Esophagus muscularis mucosa (tissue), 3 donors: ENCODE measurements at regions not wholly inside any gene's neighbourhood (a gene's known extent, or its start where the extent isn't known, plus 50 kb on each side); places are given as distances from the start of the nearest gene placed in this dataset.

Experiments
- CTCF ChIP-seq, 3 experiments: fragments of 200-600 bp in 2 of 3; fragments of 450-650 bp in 1 of 3; sonication (generic) in 2 of 3; IDR thresholded peaks; one replicate each; pipeline ENCODE4 v1.5.1; 2017 to 2019; ENCODE audit warnings: antibody characterized with exemption in 3 of 3, mild to moderate bottlenecking in 2 of 3, moderate library complexity in 1 of 3
- POLR2A ChIP-seq: fragments of 450-650 bp; IDR thresholded peaks from one replicate; pipeline ENCODE4 v1.6.1; 2017; ENCODE audit warnings: antibody characterized with exemption, moderate library complexity, mild to moderate bottlenecking, low read depth

- TF ChIP-seq CTCF (IDR thresholded peaks at IDR 0.05), result no peak
- no peak for TF ChIP-seq POLR2A
Observed at GRCh38 chr18:78914249-78914935, 65.2 kb upstream of the SALL3 start.
